Peyer's patch (tissue), 4 donors: ENCODE measurements at regions not wholly inside any gene's neighbourhood (a gene's known extent, or its start where the extent isn't known, plus 50 kb on each side); places are given as distances from the start of the nearest gene placed in this dataset.

Experiments used
- DNase-seq, 3 donors: peaks; one replicate each; pipeline ENCODE4 v3.0.0-alpha.2; 2017 to 2019
- H3K27ac ChIP-seq, 4 donors: fragments of 200-600 bp; sonication (generic); one replicate each; pipeline ENCODE4 v1.5.1; 2016 to 2019
- H3K27me3 ChIP-seq, 2 donors: fragments of 200-600 bp; sonication (generic); one replicate each; pipeline ENCODE4 v1.5.1; 2019
- H3K36me3 ChIP-seq, 3 donors: fragments of 200-600 bp; sonication (generic); one replicate each; pipeline ENCODE4 v1.5.1; 2016 to 2019
- H3K4me1 ChIP-seq, 4 donors: fragments of 200-600 bp; sonication (generic); one replicate each; pipeline ENCODE4 v1.5.1; 2016 to 2019
- H3K4me3 ChIP-seq, 4 donors: fragments of 200-600 bp; sonication (generic); 1 replicate in 3 of 4; 2 replicates in 1 of 4; pipeline ENCODE4 v1.5.1; 2016 to 2019; ENCODE audit warnings: mild to moderate bottlenecking in 1 of 4
- H3K9me3 ChIP-seq, 4 donors: fragments of 200-600 bp; sonication (generic); one replicate each; pipeline ENCODE4 v1.5.1; 2016 to 2019; ENCODE audit warnings: mild to moderate bottlenecking in 1 of 4
- POLR2A ChIP-seq, 2 donors: fragments of 450-650 bp; IDR thresholded peaks; one replicate each; pipeline ENCODE4 v1.5.1; 2017; ENCODE audit warnings: antibody characterized with exemption in 2 of 2, mild to moderate bottlenecking in 2 of 2, moderate library complexity in 2 of 2
- TF ChIP-seq, protein P1 (sequence below), 6 experiments: fragments of 450-650 bp in 4 of 6; fragments of 200-600 bp in 2 of 6; sonication (generic) in 1 of 6; IDR thresholded peaks; one replicate each; pipeline ENCODE4 v1.5.1; 2017 to 2019; ENCODE audit warnings: antibody characterized with exemption in 6 of 6, mild to moderate bottlenecking in 3 of 6, moderate library complexity in 1 of 6

DNA sequence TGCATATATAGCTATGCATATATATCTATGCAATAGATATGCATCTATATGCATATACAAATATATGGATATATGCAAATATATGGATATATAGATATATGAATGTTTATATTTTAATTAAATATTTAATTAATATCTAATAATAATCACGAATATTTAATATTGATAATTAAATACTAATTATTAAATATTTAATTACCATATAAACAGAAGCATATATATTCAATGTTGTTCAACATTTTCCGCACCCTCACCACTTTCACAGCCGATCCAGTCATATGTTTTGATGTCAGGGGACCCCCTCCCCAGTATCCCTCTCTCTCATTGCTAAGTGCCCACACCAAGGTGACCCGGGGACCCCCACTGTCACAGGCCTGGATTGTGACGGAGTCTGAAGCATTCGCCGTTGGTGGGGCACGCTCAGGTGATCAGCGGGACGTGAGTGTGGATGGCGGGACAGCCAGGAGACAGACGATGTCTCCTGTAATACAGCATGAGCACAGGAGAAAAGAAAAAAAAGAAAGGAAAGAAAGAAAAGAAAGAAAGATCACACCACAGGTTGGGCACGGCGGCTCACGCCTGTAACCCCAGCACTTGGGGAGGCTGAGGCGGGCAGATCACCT is 199.7 kb downstream of the CRLF2 start:
- no peak for DNase-seq
- no peaks in the 10 kb centered on the region for H3K27me3 ChIP-seq
- H3K36me3 ChIP-seq: no peaks in the 10 kb centered on the region
- no peak for TF ChIP-seq POLR2A (IDR thresholded peaks at IDR 0.05)
- TF ChIP-seq, protein P1, sequence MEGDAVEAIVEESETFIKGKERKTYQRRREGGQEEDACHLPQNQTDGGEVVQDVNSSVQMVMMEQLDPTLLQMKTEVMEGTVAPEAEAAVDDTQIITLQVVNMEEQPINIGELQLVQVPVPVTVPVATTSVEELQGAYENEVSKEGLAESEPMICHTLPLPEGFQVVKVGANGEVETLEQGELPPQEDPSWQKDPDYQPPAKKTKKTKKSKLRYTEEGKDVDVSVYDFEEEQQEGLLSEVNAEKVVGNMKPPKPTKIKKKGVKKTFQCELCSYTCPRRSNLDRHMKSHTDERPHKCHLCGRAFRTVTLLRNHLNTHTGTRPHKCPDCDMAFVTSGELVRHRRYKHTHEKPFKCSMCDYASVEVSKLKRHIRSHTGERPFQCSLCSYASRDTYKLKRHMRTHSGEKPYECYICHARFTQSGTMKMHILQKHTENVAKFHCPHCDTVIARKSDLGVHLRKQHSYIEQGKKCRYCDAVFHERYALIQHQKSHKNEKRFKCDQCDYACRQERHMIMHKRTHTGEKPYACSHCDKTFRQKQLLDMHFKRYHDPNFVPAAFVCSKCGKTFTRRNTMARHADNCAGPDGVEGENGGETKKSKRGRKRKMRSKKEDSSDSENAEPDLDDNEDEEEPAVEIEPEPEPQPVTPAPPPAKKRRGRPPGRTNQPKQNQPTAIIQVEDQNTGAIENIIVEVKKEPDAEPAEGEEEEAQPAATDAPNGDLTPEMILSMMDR (IDR thresholded peaks at IDR 0.05): no peak
- H3K9me3 ChIP-seq: no peaks in the 10 kb centered on the region
- no peaks in the 10 kb centered on the region for H3K4me1 ChIP-seq
- H3K27ac ChIP-seq: no peak overlapping the region
- H3K4me3 ChIP-seq: no peak overlapping the region

DNA sequence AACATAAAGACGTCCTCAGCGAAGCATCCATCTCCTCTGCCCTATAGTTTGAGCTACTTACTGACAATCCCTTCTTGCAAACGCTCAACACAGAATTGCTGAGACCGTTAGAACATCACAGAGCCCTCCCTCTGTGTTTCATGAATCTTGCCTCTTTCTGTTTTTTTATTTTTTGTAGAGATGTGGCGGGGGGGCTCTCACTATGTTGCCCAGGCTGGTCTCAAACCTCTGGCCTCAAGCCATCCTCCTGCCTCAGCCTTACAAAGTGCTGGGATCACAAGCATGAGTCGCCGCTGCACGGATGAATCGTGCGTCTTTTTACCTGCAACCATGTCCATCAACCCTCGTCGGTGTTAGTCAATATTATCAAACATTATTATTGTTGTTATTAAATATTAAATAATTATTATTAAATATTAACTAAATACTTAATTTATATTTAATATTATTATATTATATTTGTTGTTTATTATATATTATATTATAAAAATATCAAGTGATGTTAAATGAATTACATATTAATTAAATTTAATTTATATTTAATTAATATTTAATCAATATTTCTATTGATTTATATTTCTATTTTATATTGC is 200.7 kb downstream of the CRLF2 start:
- H3K27ac ChIP-seq: no peak overlapping the region
- no peak overlapping the region for H3K4me3 ChIP-seq
- H3K36me3 ChIP-seq: no peaks in the 10 kb centered on the region
- no peaks in the 10 kb centered on the region for H3K27me3 ChIP-seq
- no peaks in the 10 kb centered on the region for H3K9me3 ChIP-seq
- no peak for DNase-seq
- no peak for TF ChIP-seq POLR2A (IDR thresholded peaks at IDR 0.05)
- TF ChIP-seq, protein P1 (IDR thresholded peaks at IDR 0.05): no peak
- H3K4me1 ChIP-seq: no peaks in the 10 kb centered on the region

DNA sequence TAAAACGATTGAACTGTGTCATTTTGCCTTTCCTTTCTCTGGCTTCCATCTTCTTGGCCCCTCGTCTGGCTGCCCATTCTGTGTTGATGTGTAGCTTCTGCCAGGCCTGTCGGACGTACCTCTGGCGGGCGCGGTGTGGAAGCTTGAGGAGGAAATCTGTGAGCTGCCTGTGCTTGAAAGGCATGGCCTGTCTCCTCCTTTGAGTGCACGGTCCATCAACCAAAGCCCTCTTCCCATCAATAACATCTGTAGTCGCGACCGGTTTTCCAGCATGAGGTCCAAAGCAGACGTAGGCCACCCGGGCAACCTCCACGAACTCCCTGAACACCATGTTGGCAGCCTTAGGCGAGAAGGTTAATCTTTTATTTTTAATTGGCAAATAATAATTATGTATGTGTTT is 202.7 kb downstream of the CRLF2 start:
- no peak overlapping the region for H3K27ac ChIP-seq
- no peak for DNase-seq
- no peak overlapping the region for H3K4me3 ChIP-seq
- no peak for TF ChIP-seq POLR2A (IDR thresholded peaks at IDR 0.05)
- TF ChIP-seq, protein P1 (IDR thresholded peaks at IDR 0.05): no peak
- H3K4me1 ChIP-seq: no peaks in the 10 kb centered on the region
- no peaks in the 10 kb centered on the region for H3K9me3 ChIP-seq
- no peaks in the 10 kb centered on the region for H3K27me3 ChIP-seq
- no peaks in the 10 kb centered on the region for H3K36me3 ChIP-seq

DNA sequence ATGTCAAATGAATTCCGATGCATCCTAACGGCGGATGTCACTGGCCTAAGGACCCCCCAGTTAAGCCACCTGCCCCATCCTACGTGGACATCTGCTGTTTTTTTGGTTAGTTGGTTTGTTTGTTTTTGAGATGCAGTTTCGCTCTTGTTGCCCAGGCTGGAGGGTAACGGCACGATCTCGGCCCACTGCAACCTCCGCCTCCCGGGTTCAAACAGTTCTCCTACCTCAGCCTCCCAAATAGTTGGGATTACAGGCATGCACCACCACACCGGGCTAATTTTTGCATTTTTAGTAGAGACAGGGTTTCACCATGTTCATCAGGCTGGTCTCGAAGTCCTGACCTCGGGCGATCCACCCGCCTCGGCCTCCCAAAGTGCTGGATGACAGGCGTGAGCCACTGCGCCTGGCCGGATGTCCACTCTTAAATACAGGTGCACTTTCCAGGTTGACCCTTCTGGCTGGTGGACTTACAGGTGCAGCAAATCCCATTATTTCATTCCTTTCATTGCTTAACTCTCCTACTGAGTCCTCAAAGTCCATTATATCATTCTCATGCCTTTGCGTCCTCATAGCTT is 206.2 kb downstream of the CRLF2 start:
- Histone ChIP-seq H3K4me3 (no peak overlapping the region), H3K27ac (no peak overlapping the region), H3K27me3 (no peaks in the 10 kb centered on the region), H3K4me1 (no peaks in the 10 kb centered on the region), H3K9me3 (no peaks in the 10 kb centered on the region), H3K36me3 (no peaks in the 10 kb centered on the region)
- TF ChIP-seq, protein P1 (IDR thresholded peaks at IDR 0.05): no peak
- TF ChIP-seq POLR2A (IDR thresholded peaks at IDR 0.05): no peak
- no peak for DNase-seq

DNA sequence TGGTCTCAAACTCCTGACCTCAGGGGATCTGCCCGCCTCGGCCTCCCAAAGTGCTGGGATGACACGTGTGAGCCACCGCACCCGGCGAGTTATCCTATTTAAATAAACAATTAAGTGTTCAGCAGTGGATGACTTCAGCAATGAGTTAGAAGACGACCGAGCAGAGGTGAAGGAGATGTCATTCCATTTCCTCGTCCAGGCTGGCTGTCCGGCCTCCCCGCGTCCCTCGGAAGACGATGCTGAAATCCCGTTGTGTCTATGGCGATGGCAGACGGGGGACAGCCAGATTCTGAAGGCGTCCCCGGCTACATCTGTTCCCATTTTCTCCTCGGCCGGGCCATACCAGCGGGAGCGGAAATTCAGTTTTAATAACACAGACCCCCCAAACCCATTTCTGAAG is 209.8 kb downstream of the CRLF2 start:
- DNase-seq: no peak
- H3K27ac ChIP-seq: no peak overlapping the region
- H3K27me3 ChIP-seq: no peaks in the 10 kb centered on the region
- peaks cover 0 to 5% (median 0%) of the 10 kb centered on the region in 4 donors for H3K9me3 ChIP-seq
- no peak for TF ChIP-seq POLR2A (IDR thresholded peaks at IDR 0.05)
- TF ChIP-seq, protein P1 (IDR thresholded peaks at IDR 0.05): no peak
- no peaks in the 10 kb centered on the region for H3K4me1 ChIP-seq
- no peaks in the 10 kb centered on the region for H3K36me3 ChIP-seq
- no peak overlapping the region for H3K4me3 ChIP-seq
